ENCODE measurements at regions not wholly inside any gene's neighbourhood (a gene's known extent, or its start where the extent isn't known, plus 50 kb on each side); places are given as distances from the start of the nearest gene placed in this dataset.

- Histone ChIP-seq H3K9me3 (no peaks in the 10 kb centered on the region), H3K27ac (no peak overlapping the region), H3K4me1 (no peaks in the 10 kb centered on the region), H3K36me3 (no peaks in the 10 kb centered on the region), H3K4me3 (no peak overlapping the region), H3K27me3 (no peaks in the 10 kb centered on the region)
- 82 to 100% methylated on average over 2 of the region's 2 CpGs for WGBS, 2 donors (ENCODE audit: low coverage in 1 of 2)
- TF ChIP-seq, protein P1, sequence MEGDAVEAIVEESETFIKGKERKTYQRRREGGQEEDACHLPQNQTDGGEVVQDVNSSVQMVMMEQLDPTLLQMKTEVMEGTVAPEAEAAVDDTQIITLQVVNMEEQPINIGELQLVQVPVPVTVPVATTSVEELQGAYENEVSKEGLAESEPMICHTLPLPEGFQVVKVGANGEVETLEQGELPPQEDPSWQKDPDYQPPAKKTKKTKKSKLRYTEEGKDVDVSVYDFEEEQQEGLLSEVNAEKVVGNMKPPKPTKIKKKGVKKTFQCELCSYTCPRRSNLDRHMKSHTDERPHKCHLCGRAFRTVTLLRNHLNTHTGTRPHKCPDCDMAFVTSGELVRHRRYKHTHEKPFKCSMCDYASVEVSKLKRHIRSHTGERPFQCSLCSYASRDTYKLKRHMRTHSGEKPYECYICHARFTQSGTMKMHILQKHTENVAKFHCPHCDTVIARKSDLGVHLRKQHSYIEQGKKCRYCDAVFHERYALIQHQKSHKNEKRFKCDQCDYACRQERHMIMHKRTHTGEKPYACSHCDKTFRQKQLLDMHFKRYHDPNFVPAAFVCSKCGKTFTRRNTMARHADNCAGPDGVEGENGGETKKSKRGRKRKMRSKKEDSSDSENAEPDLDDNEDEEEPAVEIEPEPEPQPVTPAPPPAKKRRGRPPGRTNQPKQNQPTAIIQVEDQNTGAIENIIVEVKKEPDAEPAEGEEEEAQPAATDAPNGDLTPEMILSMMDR (IDR thresholded peaks at IDR 0.05), result no peak
- TF ChIP-seq POLR2AphosphoS5 (IDR thresholded peaks at IDR 0.05), result no peak
- TF ChIP-seq EP300 (IDR thresholded peaks at IDR 0.05), result no peak
- no peak for TF ChIP-seq POLR2A (IDR thresholded peaks at IDR 0.05)
- no peak for ATAC-seq
Observed at GRCh38 chr4:111537165-111537564, 608.1 kb upstream of the FAM241A start.

GRCh38 chr4:111537871-111538270 is 607.4 kb upstream of the FAM241A start:
- no peak for TF ChIP-seq POLR2AphosphoS5 (IDR thresholded peaks at IDR 0.05)
- no peak for TF ChIP-seq POLR2A (IDR thresholded peaks at IDR 0.05)
- TF ChIP-seq, protein P1 (IDR thresholded peaks at IDR 0.05), result no peak
- TF ChIP-seq EP300 (IDR thresholded peaks at IDR 0.05), result no peak
- H3K27me3 ChIP-seq, result no peaks in the 10 kb centered on the region
- no peak overlapping the region for H3K4me3 ChIP-seq
- H3K27ac ChIP-seq, result no peak overlapping the region
- 21 to 72% methylated on average over 2 to 3 of the region's 3 CpGs for WGBS, 2 donors (ENCODE audit: low coverage in 1 of 2)
- no peak for ATAC-seq
- H3K4me1 ChIP-seq, result no peaks in the 10 kb centered on the region
- no peaks in the 10 kb centered on the region for H3K9me3 ChIP-seq
- H3K36me3 ChIP-seq, result no peaks in the 10 kb centered on the region

GRCh38 chr4:111540671-111541070 is 604.6 kb upstream of the FAM241A start:
- no peak for ATAC-seq
- Histone ChIP-seq H3K4me1 (no peaks in the 10 kb centered on the region), H3K36me3 (no peaks in the 10 kb centered on the region), H3K27ac (no peak overlapping the region), H3K4me3 (no peak overlapping the region), H3K27me3 (no peaks in the 10 kb centered on the region), H3K9me3 (no peaks in the 10 kb centered on the region)
- TF ChIP-seq POLR2AphosphoS5 (IDR thresholded peaks at IDR 0.05), result no peak
- TF ChIP-seq POLR2A (IDR thresholded peaks at IDR 0.05), result no peak
- TF ChIP-seq EP300 (IDR thresholded peaks at IDR 0.05), result no peak
- TF ChIP-seq, protein P1 (IDR thresholded peaks at IDR 0.05), result no peak

- Histone ChIP-seq H3K4me1 (no peaks in the 10 kb centered on the region), H3K27ac (no peak overlapping the region), H3K27me3 (no peaks in the 10 kb centered on the region), H3K4me3 (no peak overlapping the region), H3K36me3 (no peaks in the 10 kb centered on the region), H3K9me3 (no peaks in the 10 kb centered on the region)
- TF ChIP-seq POLR2AphosphoS5 (IDR thresholded peaks at IDR 0.05) (no peak), EP300 (IDR thresholded peaks at IDR 0.05) (no peak), POLR2A (IDR thresholded peaks at IDR 0.05) (no peak)
- TF ChIP-seq, protein P1 (IDR thresholded peaks at IDR 0.05), result no peak
- no peak for ATAC-seq
Observed at GRCh38 chr4:111542056-111542455, 603.2 kb upstream of the FAM241A start.

GRCh38 chr4:111546881-111547280 is 598.4 kb upstream of the FAM241A start:
- Histone ChIP-seq H3K27me3 (no peaks in the 10 kb centered on the region), H3K9me3 (no peaks in the 10 kb centered on the region), H3K4me3 (no peak overlapping the region), H3K27ac (no peak overlapping the region), H3K36me3 (no peaks in the 10 kb centered on the region), H3K4me1 (no peaks in the 10 kb centered on the region)
- WGBS, 2 donors (ENCODE audit: low coverage in 1 of 2), result 50% methylated on average over 1 of the region's 2 CpGs
- TF ChIP-seq, protein P1 (IDR thresholded peaks at IDR 0.05), result no peak
- TF ChIP-seq POLR2A (IDR thresholded peaks at IDR 0.05) (no peak), POLR2AphosphoS5 (IDR thresholded peaks at IDR 0.05) (no peak), EP300 (IDR thresholded peaks at IDR 0.05) (no peak)
- no peak for ATAC-seq
